HCT116 (cell line): ENCODE measurements at regions not wholly inside any gene's neighbourhood (a gene's known extent, or its start where the extent isn't known, plus 50 kb on each side); places are given as distances from the start of the nearest gene placed in this dataset.

Experiments
- ATAC-seq: fragments of 200-7000 bp; cut with Tn5 transposase; 2 replicates; pipeline ENCODE4 v1.9.1; 2020; ENCODE audit warnings: mild to moderate bottlenecking, moderate library complexity
- BruUV-seq: library from RNA; stranded (reverse); fragments of 400-500 nt; replicated peaks from 2 replicates; lab custom pipeline; 2021; lab: Mats Ljungman, UMichigan
- CTCF ChIA-PET: fragments of 300-600 bp; sonication (Branson Sonifier 250); formaldehyde crosslinking; loops from one replicate; lab custom pipeline; 2021; ENCODE audit warnings: antibody characterized with exemption; lab: Charles Lee
- POLR2A ChIA-PET: fragments of 300-600, 350-600 bp; sonication (Branson Sonifier 250); formaldehyde crosslinking; loops from one replicate; lab custom pipeline; 2021; ENCODE audit warnings: antibody characterized with exemption; lab: Charles Lee
- RAD21 ChIA-PET, 2 experiments: fragments of 300-600 bp; sonication (Branson Sonifier 250); formaldehyde crosslinking; loops; one replicate each; lab custom pipeline; 2023; ENCODE audit warnings: low total read pairs in 2 of 2; ENCODE audit not compliant: uncharacterized antibody in 2 of 2, unreplicated experiment in 2 of 2, low non-redundant PET in 1 of 2; lab: Charles Lee
- DNase-seq: peaks from one replicate; pipeline ENCODE4 v3.0.0-alpha.2; 2010; ENCODE audit warnings: low read depth, low spot score
- H2AFZ ChIP-seq: fragments of 200-600 bp; shearing (Covaris generic), sonication (generic); 2 replicates; pipeline ENCODE4 v1.6.1; 2017; ENCODE audit warnings: low read depth, mixed run types, mixed read lengths, antibody characterized with exemption, low read length; ENCODE audit not compliant: poor library complexity, severe bottlenecking
- H3K27ac ChIP-seq: 2 replicates; pipeline ENCODE4 v1.5.1; 2012; ENCODE audit warnings: low read depth, low read length
- H3K27me3 ChIP-seq: fragments of 200-600 bp; sonication (generic); 2 replicates; pipeline ENCODE4 v1.6.1; 2016; ENCODE audit warnings: mixed run types, low read length, mixed read lengths; ENCODE audit not compliant: insufficient read depth
- H3K36me3 ChIP-seq, 2 experiments: fragments of 200-500 bp in 1 of 2; fragments of 200-600 bp in 1 of 2; sonication (Bioruptor generic) in 1 of 2; sonication (generic) in 1 of 2; 2 replicates each; pipeline versions ENCODE4 v1.5.1 to v1.6.1; 2014 to 2016; ENCODE audit warnings: low read length in 2 of 2, inconsistent platforms in 1 of 2, mixed read lengths in 1 of 2, mixed run types in 1 of 2; ENCODE audit not compliant: insufficient read depth in 2 of 2, control insufficient read depth in 1 of 2
- H3K4me1 ChIP-seq, 2 experiments: fragments of 200-600 bp in 1 of 2; sonication (generic) in 1 of 2; 2 replicates each; pipeline versions ENCODE4 v1.5.1 to v1.6.1; 2012 to 2017; ENCODE audit warnings: low read length in 2 of 2, inconsistent platforms in 1 of 2, mild to moderate bottlenecking in 1 of 2, mixed read lengths in 1 of 2, mixed run types in 1 of 2, moderate library complexity in 1 of 2; ENCODE audit not compliant: insufficient read depth in 2 of 2, control insufficient read depth in 1 of 2
- H3K4me2 ChIP-seq: fragments of 200-600 bp; sonication (generic); 2 replicates; pipeline ENCODE4 v1.6.1; 2017; ENCODE audit warnings: mixed run types, low read length, mixed read lengths
- H3K4me3 ChIP-seq, 2 experiments: fragments of 200-600 bp in 1 of 2; sonication (generic) in 1 of 2; replicated peaks in 1 of 2; 2 replicates each; pipeline ENCODE4 v1.5.1; 2011 to 2016; ENCODE audit warnings: low read length in 2 of 2, control low read depth in 1 of 2, low read depth in 1 of 2, mild to moderate bottlenecking in 1 of 2, mixed read lengths in 1 of 2, mixed run types in 1 of 2
- H3K79me2 ChIP-seq: fragments of 200-600 bp; sonication (generic); 2 replicates; pipeline ENCODE4 v1.6.1; 2017; ENCODE audit warnings: mild to moderate bottlenecking, mixed run types, low read length, moderate library complexity, mixed read lengths; ENCODE audit not compliant: insufficient read depth
- H3K9ac ChIP-seq: fragments of 200-600 bp; sonication (generic); 2 replicates; pipeline ENCODE4 v1.6.1; 2016; ENCODE audit warnings: low read length, mixed read lengths
- H3K9me2 ChIP-seq: fragments of 200-600 bp; sonication (generic), shearing (Covaris generic); 2 replicates; pipeline ENCODE4 v1.6.1; 2017; ENCODE audit warnings: mixed run types, mild to moderate bottlenecking, moderate library complexity; ENCODE audit not compliant: insufficient read depth
- H3K9me3 ChIP-seq, 2 experiments: fragments of 200-500 bp in 1 of 2; fragments of 200-600 bp in 1 of 2; sonication (Bioruptor generic) in 1 of 2; sonication (generic) in 1 of 2; 2 replicates each; pipeline ENCODE4 v1.6.1; 2014 to 2017; ENCODE audit warnings: low read length in 2 of 2, mixed read lengths in 2 of 2, inconsistent platforms in 1 of 2, low read depth in 1 of 2, mild to moderate bottlenecking in 1 of 2, mixed run types in 1 of 2, moderate library complexity in 1 of 2; ENCODE audit not compliant: control insufficient read depth in 1 of 2, insufficient read depth in 1 of 2
- H4K20me1 ChIP-seq: fragments of 200-600 bp; sonication (generic), shearing (Covaris generic); 2 replicates; pipeline ENCODE4 v1.6.1; 2017; ENCODE audit warnings: mixed run types, mild to moderate bottlenecking, moderate library complexity; ENCODE audit not compliant: insufficient read depth
- ATF3 ChIP-seq: IDR thresholded peaks from 2 replicates; pipeline ENCODE4 v1.6.1; 2012
- CEBPB ChIP-seq: IDR thresholded peaks from 2 replicates; pipeline ENCODE4 v1.6.1; 2012; ENCODE audit warnings: low read depth
- CTCF ChIP-seq, 3 experiments: fragments of 200-600 bp in 1 of 3; sonication (generic) in 1 of 3; IDR thresholded peaks in 2 of 3; conservative IDR thresholded peaks in 1 of 3; 2 replicates each; pipeline ENCODE4 v1.5.1; 2012 to 2017; ENCODE audit warnings: low read depth in 2 of 3, low read length in 2 of 3, antibody characterized with exemption in 1 of 3, borderline replicate concordance in 1 of 3, control low read depth in 1 of 3, mild to moderate bottlenecking in 1 of 3, mixed read lengths in 1 of 3, mixed run types in 1 of 3, moderate library complexity in 1 of 3; ENCODE audit not compliant: insufficient read depth in 1 of 3
- EGR1 ChIP-seq: IDR thresholded peaks from 2 replicates; pipeline ENCODE4 v1.6.1; 2012; ENCODE audit warnings: low read depth
- ELF1 ChIP-seq: IDR thresholded peaks from 2 replicates; pipeline ENCODE4 v1.6.1; 2012; ENCODE audit warnings: low read depth, borderline replicate concordance
- EZH2phosphoT487 ChIP-seq: fragments of 200-600 bp; IDR thresholded peaks from 2 replicates; pipeline ENCODE4 v1.6.1; 2018; ENCODE audit warnings: antibody characterized with exemption, borderline replicate concordance
- FOSL1 ChIP-seq: IDR thresholded peaks from 2 replicates; pipeline ENCODE4 v1.6.1; 2012; ENCODE audit warnings: low read depth
- POLR2A ChIP-seq: IDR thresholded peaks from 2 replicates; pipeline ENCODE4 v1.7.0; 2011; ENCODE audit warnings: borderline replicate concordance; ENCODE audit not compliant: insufficient read depth, insufficient read length; ENCODE audit errors: extremely low read depth
- RAD21 ChIP-seq: IDR thresholded peaks from 2 replicates; pipeline ENCODE4 v1.6.1; 2012; ENCODE audit warnings: low read depth, mild to moderate bottlenecking
- REST ChIP-seq: IDR thresholded peaks from 2 replicates; pipeline ENCODE4 v1.6.1; 2012; ENCODE audit warnings: low read depth
- SIN3A ChIP-seq: IDR thresholded peaks from 2 replicates; pipeline ENCODE4 v1.6.1; 2012; ENCODE audit warnings: low read depth
- SP1 ChIP-seq: IDR thresholded peaks from 2 replicates; pipeline ENCODE4 v1.6.1; 2012; ENCODE audit warnings: low read depth
- SRF ChIP-seq: IDR thresholded peaks from 2 replicates; pipeline ENCODE4 v1.6.1; 2012; ENCODE audit warnings: low read depth
- TCF7L2 ChIP-seq: IDR thresholded peaks from 2 replicates; pipeline ENCODE4 v1.7.0; 2011; ENCODE audit warnings: borderline replicate concordance, inconsistent platforms; ENCODE audit not compliant: insufficient read depth, insufficient read length; ENCODE audit errors: extremely low read depth
- ZFX ChIP-seq: fragments of 450-650 bp; IDR thresholded peaks from 2 replicates; pipeline ENCODE4 v1.6.1; 2017
- intact Hi-C: fragments of 100-400 bp; cut with micrococcal nuclease; formaldehyde crosslinking; loops from 2 replicates; pipeline ENCODE4 v1.10.0; 2022
- TF ChIP-seq, protein P1 (sequence below): IDR thresholded peaks from 2 replicates; pipeline ENCODE4 v1.6.1; 2012

DNA sequence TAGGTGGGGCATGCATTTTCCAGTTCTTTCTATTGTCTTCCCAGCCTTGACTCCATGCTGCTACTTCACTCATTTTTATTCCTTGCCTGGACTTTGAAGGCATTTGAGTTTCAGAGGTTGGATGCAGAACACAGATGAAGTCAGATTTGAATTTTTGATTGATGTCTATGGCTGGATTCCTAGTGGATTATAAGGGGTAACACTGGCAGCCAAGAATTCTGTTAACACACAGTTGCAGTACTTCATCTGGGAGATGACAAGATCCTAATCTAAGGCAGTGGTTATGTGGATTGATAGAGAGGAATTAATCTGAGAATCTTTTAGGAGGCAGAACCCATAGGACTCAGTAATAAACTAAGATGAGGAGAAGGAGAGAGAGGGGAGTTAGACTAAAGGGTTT is 439.0 kb upstream of the USP24 start (continued):
- TF ChIP-seq ELF1 (no peak), RAD21 (no peak), CTCF (IDR thresholded peaks at IDR 0.05 in 2 of 3, conservative IDR thresholded peaks at IDR 0.05 in 1 of 3; ENCODE audit: borderline replicate concordance in 1 of 3, insufficient read depth in 1 of 3, low read depth in 2 of 3, low read length in 2 of 3) (no peak)

GRCh38 chr1:55650444-55650843 is 435.3 kb upstream of the USP24 start:
- Histone ChIP-seq H3K27me3 (no peaks in the 10 kb centered on the region), H4K20me1 (no peaks in the 10 kb centered on the region), H3K9me2 (no peaks in the 10 kb centered on the region), H3K9ac (no peak overlapping the region), H3K4me1 (no peaks in the 10 kb centered on the region), H3K27ac (no peak overlapping the region), H3K4me2 (no peak overlapping the region), H3K36me3 (no peaks in the 10 kb centered on the region), H3K9me3 (no peaks in the 10 kb centered on the region), H2AFZ (no peak overlapping the region), H3K4me3 (no peak overlapping the region), H3K79me2 (no peaks in the 10 kb centered on the region)
- DNase-seq = no peak
- intact Hi-C loops = no loop called here
- ChIA-PET POLR2A (no interaction called here), CTCF (no interaction called here), RAD21 (no interaction called here)
- no peak for ATAC-seq
- no TSS peak for BruUV-seq
- TF ChIP-seq TCF7L2 (no peak), FOSL1 (no peak), ATF3 (no peak), SRF (no peak), CTCF (IDR thresholded peaks at IDR 0.05 in 2 of 3, conservative IDR thresholded peaks at IDR 0.05 in 1 of 3; ENCODE audit: borderline replicate concordance in 1 of 3, insufficient read depth in 1 of 3, low read depth in 2 of 3, low read length in 2 of 3) (no peak), ZFX (no peak), SP1 (no peak), SIN3A (no peak), REST (no peak), CEBPB (no peak), POLR2A (no peak), EGR1 (no peak), RAD21 (no peak), EZH2phosphoT487 (no peak)
- TF ChIP-seq, protein P1, sequence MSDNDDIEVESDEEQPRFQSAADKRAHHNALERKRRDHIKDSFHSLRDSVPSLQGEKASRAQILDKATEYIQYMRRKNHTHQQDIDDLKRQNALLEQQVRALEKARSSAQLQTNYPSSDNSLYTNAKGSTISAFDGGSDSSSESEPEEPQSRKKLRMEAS = no peak
